AG04449 (cell line): ENCODE measurements at regions not wholly inside any gene's neighbourhood (a gene's known extent, or its start where the extent isn't known, plus 50 kb on each side); places are given as distances from the start of the nearest gene placed in this dataset.

Source experiments
- CTCF ChIA-PET: fragments of 350-600 bp; formaldehyde crosslinking; extraction: SDS; loops from one replicate; lab custom pipeline; 2021; ENCODE audit warnings: antibody characterized with exemption; lab: Yijun Ruan, JAX
- POLR2A ChIA-PET: fragments of 400-600, 350-600 bp; formaldehyde crosslinking; extraction: SDS; loops from one replicate; lab custom pipeline; 2020; ENCODE audit warnings: antibody characterized with exemption, inconsistent platforms; lab: Yijun Ruan, JAX
- DNase-seq: peaks from one replicate; pipeline ENCODE4 v3.0.0-alpha.2; 2010; ENCODE audit warnings: low read depth, low spot score
- H3K4me3 ChIP-seq: 2 replicates; pipeline ENCODE4 v1.5.1; 2011; ENCODE audit warnings: low read depth, mild to moderate bottlenecking, control low read depth, low read length
- TF ChIP-seq, protein P1 (sequence below): IDR thresholded peaks from one replicate; pipeline ENCODE4 v1.5.1; 2011; ENCODE audit warnings: mild to moderate bottlenecking, moderate library complexity, low read length, control low read depth, inconsistent platforms; ENCODE audit not compliant: insufficient read depth; ENCODE audit errors: missing control alignments

DNA sequence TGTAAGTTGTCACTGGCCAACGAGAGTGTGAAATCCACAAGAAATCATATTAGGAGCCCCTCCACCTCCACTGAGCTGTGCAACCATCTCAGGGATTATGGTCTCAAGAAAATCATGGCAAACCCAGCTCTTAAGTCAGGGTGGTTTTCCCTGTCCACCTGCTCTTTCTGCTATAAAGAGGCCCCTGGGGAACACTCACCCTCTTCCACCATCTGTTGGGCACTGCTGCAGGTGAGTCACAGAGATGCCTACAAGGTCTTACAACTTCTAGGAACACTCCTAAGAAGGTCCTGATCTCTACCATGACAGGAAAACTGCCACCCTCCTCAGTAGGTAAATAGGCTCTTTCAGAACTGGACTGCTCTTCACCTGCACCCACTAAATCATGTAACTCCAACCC is 61.8 kb downstream of the DRD1 start:
- ChIA-PET CTCF (no interaction called here), POLR2A (no interaction called here)
- no peak for DNase-seq
- TF ChIP-seq, protein P1, sequence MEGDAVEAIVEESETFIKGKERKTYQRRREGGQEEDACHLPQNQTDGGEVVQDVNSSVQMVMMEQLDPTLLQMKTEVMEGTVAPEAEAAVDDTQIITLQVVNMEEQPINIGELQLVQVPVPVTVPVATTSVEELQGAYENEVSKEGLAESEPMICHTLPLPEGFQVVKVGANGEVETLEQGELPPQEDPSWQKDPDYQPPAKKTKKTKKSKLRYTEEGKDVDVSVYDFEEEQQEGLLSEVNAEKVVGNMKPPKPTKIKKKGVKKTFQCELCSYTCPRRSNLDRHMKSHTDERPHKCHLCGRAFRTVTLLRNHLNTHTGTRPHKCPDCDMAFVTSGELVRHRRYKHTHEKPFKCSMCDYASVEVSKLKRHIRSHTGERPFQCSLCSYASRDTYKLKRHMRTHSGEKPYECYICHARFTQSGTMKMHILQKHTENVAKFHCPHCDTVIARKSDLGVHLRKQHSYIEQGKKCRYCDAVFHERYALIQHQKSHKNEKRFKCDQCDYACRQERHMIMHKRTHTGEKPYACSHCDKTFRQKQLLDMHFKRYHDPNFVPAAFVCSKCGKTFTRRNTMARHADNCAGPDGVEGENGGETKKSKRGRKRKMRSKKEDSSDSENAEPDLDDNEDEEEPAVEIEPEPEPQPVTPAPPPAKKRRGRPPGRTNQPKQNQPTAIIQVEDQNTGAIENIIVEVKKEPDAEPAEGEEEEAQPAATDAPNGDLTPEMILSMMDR, result no peak
- H3K4me3 ChIP-seq, result no peak overlapping the region

DNA sequence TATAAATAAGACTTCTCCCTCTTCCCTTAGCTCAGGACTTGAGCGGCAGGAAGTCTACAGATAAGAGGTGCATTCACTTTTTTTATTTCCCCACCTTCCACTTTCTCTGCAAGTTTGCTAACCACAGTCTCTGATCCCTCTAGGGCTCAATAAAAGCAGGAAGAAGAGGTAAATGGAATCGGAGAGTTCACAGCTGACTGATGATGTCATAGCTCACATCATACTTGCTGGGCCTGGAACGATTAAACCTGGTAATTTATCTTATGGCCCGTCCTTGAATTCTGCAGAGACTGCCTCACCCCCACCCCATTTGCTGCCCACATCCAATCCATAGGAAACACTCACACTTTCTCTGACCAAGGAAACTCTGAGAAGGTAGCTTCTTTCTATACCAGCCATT is 62.9 kb downstream of the DRD1 start:
- ChIA-PET CTCF (no interaction called here), POLR2A (no interaction called here)
- TF ChIP-seq, protein P1, result no peak
- no peak overlapping the region for H3K4me3 ChIP-seq
- no peak for DNase-seq

DNA sequence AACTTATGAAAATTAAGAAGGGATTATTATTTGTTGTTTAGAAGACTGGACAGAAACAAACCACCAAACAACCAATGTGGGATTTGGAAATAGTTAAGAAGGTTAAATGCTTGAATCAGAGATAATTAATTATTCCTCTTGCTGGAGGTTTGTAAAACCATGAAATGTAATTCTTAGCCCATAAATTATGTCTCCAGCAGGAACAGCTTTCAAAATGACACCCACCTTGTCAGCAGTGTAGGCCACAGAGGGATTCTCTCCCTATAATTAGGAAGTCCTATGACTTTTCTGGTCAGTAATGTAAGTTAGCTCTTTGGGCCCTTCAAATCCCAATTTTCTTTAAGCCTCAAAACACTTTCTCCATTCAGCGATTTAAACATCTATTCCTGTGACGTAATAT is 63.3 kb downstream of the DRD1 start:
- H3K4me3 ChIP-seq, result no peak overlapping the region
- TF ChIP-seq, protein P1, result no peak
- CTCF ChIA-PET, result no interaction called here
- POLR2A ChIA-PET, result no interaction called here
- DNase-seq, result no peak

DNA sequence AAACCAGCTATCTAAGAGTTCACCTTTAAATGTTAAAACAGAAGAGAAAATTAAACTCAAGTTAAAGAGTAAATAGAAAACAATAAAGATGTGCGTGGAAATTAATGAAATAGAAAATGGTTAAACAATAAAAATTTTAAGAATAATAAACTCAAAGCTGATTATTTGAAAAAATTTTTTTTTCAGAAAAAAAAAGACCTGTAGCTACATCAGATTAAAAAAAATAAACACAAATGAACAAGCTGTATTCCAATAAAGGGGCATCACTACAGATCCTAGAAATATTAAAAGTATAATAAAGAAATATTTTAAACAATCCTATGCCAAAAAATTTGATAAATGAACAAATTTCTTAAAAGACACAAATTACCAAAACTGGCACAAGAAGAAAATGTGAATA is 64.1 kb downstream of the DRD1 start:
- CTCF ChIA-PET, result no interaction called here
- TF ChIP-seq, protein P1, result no peak
- POLR2A ChIA-PET, result no interaction called here
- no peak for DNase-seq
- no peak overlapping the region for H3K4me3 ChIP-seq

DNA sequence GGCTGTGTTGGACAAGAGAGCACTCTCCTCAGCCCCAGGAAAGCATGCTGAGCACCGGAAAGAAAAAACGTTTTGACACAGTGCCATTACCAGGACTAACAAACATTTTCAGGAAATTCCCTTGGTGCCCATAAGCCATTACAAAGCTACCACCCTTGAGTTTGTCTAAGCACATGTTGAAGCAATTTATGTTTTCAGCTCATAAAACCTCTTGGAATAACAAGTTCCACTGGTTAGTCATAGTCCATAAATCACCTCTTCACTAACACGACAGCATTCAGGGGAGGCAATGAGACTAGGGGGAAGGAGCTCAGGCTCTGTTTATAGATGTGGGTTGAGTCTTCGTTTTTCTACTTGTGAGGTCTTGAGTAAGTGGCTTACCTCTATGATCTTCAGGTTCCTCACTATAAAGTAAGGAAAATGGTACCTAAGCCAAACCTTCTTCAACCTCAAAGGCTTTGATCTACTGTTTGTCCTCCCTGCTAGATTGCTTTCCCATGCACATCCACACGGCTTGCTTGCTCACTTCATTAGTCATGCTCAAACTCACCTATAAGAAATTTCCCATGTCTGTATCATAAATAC is 65.4 kb downstream of the DRD1 start:
- DNase-seq, result no peak
- TF ChIP-seq, protein P1, result no peak
- no peak overlapping the region for H3K4me3 ChIP-seq
- ChIA-PET CTCF (no interaction called here), POLR2A (no interaction called here)

DNA sequence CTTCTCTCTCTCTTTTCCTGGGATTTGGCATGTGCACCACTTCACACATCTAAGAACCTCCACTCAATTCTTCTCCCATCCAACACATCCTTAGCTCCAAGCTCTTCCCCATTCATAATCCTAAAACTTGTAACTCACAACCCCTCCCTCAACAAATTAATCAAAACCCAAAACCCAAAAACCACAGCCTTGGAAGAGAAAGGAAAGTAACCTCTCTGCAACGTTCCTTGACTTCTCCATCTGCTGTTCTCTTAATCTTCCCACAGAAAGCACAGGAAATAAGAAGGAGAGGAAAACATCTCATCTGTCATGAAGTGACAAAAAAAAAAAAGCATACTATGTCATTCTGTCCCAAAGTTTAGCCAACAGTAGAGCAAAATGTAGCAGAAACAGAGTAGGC is 66.2 kb downstream of the DRD1 start:
- POLR2A ChIA-PET, result no interaction called here

More for the DNA sequence above, 66.2 kb downstream of the DRD1 start:
- H3K4me3 ChIP-seq, result no peak overlapping the region
- no peak for DNase-seq
- CTCF ChIA-PET, result no interaction called here
- TF ChIP-seq, protein P1, result no peak
